ENCODE measurements at regions not wholly inside any gene's neighbourhood (a gene's known extent, or its start where the extent isn't known, plus 50 kb on each side); places are given as distances from the start of the nearest gene placed in this dataset.

GRCh38 chr7:67955061-67955460 lies 958.4 kb downstream of the TYW1 start:
- no peaks in the 10 kb centered on the region for H3K4me1 ChIP-seq
- no peak overlapping the region for H3K27ac ChIP-seq
- no peaks in the 10 kb centered on the region for H3K9me3 ChIP-seq
- intact Hi-C loops (cut with DNase I; ENCODE audit: low total_unique reads): loop anchor here (10.0 kb wide), 1 partner anchor 1880 kb away; no protein-coding TSS in a partner anchor
- TF ChIP-seq CTCF (IDR thresholded peaks at IDR 0.05): no peak
- no peak for DNase-seq
- no peak overlapping the region for H3K4me3 ChIP-seq
- H3K36me3 ChIP-seq: no peaks in the 10 kb centered on the region
- no peaks in the 10 kb centered on the region for H3K27me3 ChIP-seq

GRCh38 chr7:67962863-67963262 lies 966.2 kb downstream of the TYW1 start:
- Histone ChIP-seq H3K4me3 (no peak overlapping the region), H3K27me3 (no peaks in the 10 kb centered on the region), H3K9me3 (no peaks in the 10 kb centered on the region), H3K4me1 (no peaks in the 10 kb centered on the region), H3K36me3 (no peaks in the 10 kb centered on the region), H3K27ac (no peak overlapping the region)
- TF ChIP-seq CTCF (IDR thresholded peaks at IDR 0.05): no peak
- intact Hi-C loops (cut with DNase I; ENCODE audit: low total_unique reads): no loop called here
- no peak for DNase-seq

GRCh38 chr7:67976490-67976889 lies 979.9 kb downstream of the TYW1 start:
- Histone ChIP-seq H3K27ac (no peak overlapping the region), H3K36me3 (no peaks in the 10 kb centered on the region), H3K4me3 (no peak overlapping the region), H3K9me3 (no peaks in the 10 kb centered on the region), H3K27me3 (no peaks in the 10 kb centered on the region), H3K4me1 (no peaks in the 10 kb centered on the region)
- TF ChIP-seq CTCF (IDR thresholded peaks at IDR 0.05): no peak
- DNase-seq: no peak
- intact Hi-C loops (cut with DNase I; ENCODE audit: low total_unique reads): no loop called here

DNA sequence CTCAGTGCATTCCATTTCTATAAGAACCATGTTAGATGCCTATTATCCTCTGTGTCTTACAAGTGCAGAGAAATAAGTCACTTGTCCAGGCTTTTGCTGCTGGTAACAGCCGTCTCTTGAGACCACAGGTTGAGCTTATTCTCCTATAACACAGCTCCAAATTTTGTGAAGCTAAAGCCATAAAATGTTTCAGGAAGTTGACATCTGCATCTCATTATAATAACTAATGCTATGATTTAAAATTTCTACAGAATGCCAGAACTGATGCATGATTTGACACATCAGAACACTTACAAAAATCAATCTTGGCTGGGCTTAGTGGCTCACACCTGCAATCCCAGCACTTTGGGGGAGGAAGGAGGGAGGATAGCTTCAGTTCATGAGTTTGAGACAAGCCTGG lies 986.9 kb downstream of the TYW1 start:
- intact Hi-C loops (cut with DNase I; ENCODE audit: low total_unique reads): no loop called here
- no peak overlapping the region for H3K27ac ChIP-seq

DNA sequence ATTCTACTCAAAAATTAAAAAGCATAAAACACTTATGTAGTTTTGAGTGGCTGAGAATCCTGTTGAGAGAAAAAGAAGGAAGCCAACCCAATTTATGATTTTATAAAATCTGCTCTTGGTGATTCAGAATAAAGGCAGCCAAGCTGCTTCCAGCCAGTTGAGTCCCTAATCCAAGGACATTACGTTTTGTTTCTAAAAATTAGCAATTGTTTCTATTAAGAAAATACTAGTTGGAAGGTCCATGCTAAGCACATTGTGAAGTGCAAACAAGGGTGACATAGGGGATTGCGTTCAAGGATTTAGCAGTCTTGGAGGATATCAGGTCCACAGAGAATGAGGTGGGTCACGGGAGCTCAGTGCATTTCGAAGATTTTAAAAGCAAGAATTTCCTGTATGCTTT lies 987.7 kb downstream of the TYW1 start:
- no peaks in the 10 kb centered on the region for H3K27me3 ChIP-seq
- H3K9me3 ChIP-seq: peaks cover 0 to 4% (median 0%) of the 10 kb centered on the region in 3 donors
- no peak for TF ChIP-seq CTCF (IDR thresholded peaks at IDR 0.05)
- no peaks in the 10 kb centered on the region for H3K4me1 ChIP-seq
- intact Hi-C loops (cut with DNase I; ENCODE audit: low total_unique reads): no loop called here
- no peak overlapping the region for H3K27ac ChIP-seq
- no peaks in the 10 kb centered on the region for H3K36me3 ChIP-seq
- no peak overlapping the region for H3K4me3 ChIP-seq
- DNase-seq: no peak

More for the DNA sequence above, 986.9 kb downstream of the TYW1 start:
- Histone ChIP-seq H3K36me3 (no peaks in the 10 kb centered on the region), H3K9me3 (peaks cover 0 to 4% (median 0%) of the 10 kb centered on the region in 3 donors), H3K27me3 (no peaks in the 10 kb centered on the region), H3K4me1 (no peaks in the 10 kb centered on the region), H3K4me3 (no peak overlapping the region)
- no peak for DNase-seq
- TF ChIP-seq CTCF (IDR thresholded peaks at IDR 0.05): no peak

- H3K27me3 ChIP-seq: no peaks in the 10 kb centered on the region
- TF ChIP-seq CTCF (IDR thresholded peaks at IDR 0.05): no peak
- H3K9me3 ChIP-seq: no peaks in the 10 kb centered on the region
- H3K4me1 ChIP-seq: no peaks in the 10 kb centered on the region
- no peak overlapping the region for H3K27ac ChIP-seq
- intact Hi-C loops (cut with DNase I; ENCODE audit: low total_unique reads): no loop called here
- no peak overlapping the region for H3K4me3 ChIP-seq
- H3K36me3 ChIP-seq: no peaks in the 10 kb centered on the region
- DNase-seq: no peak
Measured at GRCh38 chr7:67989142-67989541, 992.5 kb downstream of the TYW1 start.
